Heart left ventricle (tissue), 13 donors: ENCODE measurements at regions not wholly inside any gene's neighbourhood (a gene's known extent, or its start where the extent isn't known, plus 50 kb on each side); places are given as distances from the start of the nearest gene placed in this dataset.

ENCODE experiments used
- POLR2A ChIP-seq, 2 donors: fragments of 450-650 bp; IDR thresholded peaks; one replicate each; pipeline ENCODE4 v1.6.1; 2017; ENCODE audit warnings: antibody characterized with exemption in 2 of 2, mild to moderate bottlenecking in 2 of 2, moderate library complexity in 2 of 2
- TF ChIP-seq, protein P1 (sequence below), 12 donors: fragments of 200-600 bp; sonication (generic) in 4 of 12; IDR thresholded peaks; one replicate each; pipeline versions ENCODE4 v1.5.0 to v1.8.0; 2018 to 2022; ENCODE audit warnings: antibody characterized with exemption in 12 of 12, mild to moderate bottlenecking in 5 of 12
- donor health status: ischemic (EF 13 %, LVEDD 7.1; RV severe dilation, severe dysfunction).
- donor health status: DM: no; HTN: yes; CAD: no.
- donor health status: DM: no; HTN: no; CAD: no.
- donor health status: ischemic (EF 25% LVEDD 6.9; RV normal size, moderate dysfunction).
- donor health status: ischemic (EF 25% LVEDD 5.7; RV mildly dilated, moderate dysfunction).
- donor health status: ischemic (EF 35%, LVEDD 5.7; RV mildly dilated, moderate dysfunction).
- donor health status: nonischemic (EF 11% LVEDD 7.7; RV severe dilation, severe dysfunction).
- donor health status: DM: yes; HTN: yes; CAD: no.
- donor health status: PGD.
- donor health status: ischemic (EF 29% LVEDD 5.4; RV normal size, mild dysfunction).
- donor health status: nonischemic (EF 23%, LVEDD 6.1; RV moderate dilation, normal function).

DNA sequence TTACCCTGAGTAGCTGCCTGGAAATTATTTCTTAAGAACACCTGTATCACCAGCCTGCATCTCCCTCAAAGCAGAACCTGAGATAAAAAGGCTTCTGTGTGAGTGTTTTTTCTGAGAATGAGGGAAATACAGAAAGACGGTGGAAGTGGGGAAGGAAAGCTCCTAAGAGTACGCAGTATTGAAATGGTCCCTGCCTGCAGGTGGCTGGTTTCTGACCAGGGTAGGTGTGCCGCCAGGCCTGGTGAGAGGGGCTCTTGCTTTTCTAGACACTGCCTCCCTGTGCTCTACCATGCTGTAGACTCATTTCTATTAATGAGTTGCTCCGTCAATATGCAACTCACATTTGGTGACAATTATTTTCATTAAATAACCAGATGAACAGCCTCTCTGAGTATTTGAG, 201.7 kb downstream of the MAP2K4 start:
- TF ChIP-seq POLR2A (IDR thresholded peaks at IDR 0.05), result no peak
- TF ChIP-seq, protein P1, sequence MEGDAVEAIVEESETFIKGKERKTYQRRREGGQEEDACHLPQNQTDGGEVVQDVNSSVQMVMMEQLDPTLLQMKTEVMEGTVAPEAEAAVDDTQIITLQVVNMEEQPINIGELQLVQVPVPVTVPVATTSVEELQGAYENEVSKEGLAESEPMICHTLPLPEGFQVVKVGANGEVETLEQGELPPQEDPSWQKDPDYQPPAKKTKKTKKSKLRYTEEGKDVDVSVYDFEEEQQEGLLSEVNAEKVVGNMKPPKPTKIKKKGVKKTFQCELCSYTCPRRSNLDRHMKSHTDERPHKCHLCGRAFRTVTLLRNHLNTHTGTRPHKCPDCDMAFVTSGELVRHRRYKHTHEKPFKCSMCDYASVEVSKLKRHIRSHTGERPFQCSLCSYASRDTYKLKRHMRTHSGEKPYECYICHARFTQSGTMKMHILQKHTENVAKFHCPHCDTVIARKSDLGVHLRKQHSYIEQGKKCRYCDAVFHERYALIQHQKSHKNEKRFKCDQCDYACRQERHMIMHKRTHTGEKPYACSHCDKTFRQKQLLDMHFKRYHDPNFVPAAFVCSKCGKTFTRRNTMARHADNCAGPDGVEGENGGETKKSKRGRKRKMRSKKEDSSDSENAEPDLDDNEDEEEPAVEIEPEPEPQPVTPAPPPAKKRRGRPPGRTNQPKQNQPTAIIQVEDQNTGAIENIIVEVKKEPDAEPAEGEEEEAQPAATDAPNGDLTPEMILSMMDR (IDR thresholded peaks at IDR 0.05), result no peak
